ENCODE measurements at regions not wholly inside any gene's neighbourhood (a gene's known extent, or its start where the extent isn't known, plus 50 kb on each side); places are given as distances from the start of the nearest gene placed in this dataset.

DNA sequence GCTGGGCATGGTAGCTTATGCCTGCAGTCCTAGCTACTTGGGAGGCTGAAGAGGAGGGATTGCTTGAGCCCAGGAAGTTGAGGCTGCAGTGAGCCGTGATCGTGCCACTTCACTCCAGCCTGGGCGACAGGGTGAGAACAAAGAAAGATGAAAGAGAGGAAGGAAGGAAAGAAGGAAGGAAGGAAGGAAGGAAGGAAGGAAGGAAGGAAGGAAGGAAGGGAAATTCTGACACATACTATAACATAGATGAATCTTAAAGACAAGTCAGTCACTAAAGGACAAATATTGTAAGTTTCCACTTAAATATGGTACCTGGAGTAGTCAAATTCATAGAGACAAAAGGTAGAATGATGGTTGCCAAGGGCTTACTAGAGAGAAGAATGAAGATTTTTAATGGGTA is 108.0 kb upstream of the CACHD1 start:
- Mint-ChIP-seq H3K27me3 (peaks cover 4% of the 10 kb centered on the region), H3K4me1 (ENCODE audit: low read depth) (no peaks in the 10 kb centered on the region), H3K9me3 (no peaks in the 10 kb centered on the region), H3K36me3 (ENCODE audit: low read depth) (no peaks in the 10 kb centered on the region), H3K27ac (no peak overlapping the region), H3K4me3 (no peak overlapping the region)
- Histone ChIP-seq H3K27ac (ENCODE audit: low read depth in 1 of 2, low read length in 2 of 2) (no peak overlapping the region), H3K9me3 (ENCODE audit: control insufficient read depth in 1 of 2, insufficient read depth in 1 of 2, low read length in 2 of 2) (no peaks in the 10 kb centered on the region), H3K4me1 (ENCODE audit: insufficient read depth, low read length) (no peaks in the 10 kb centered on the region), H3K36me3 (ENCODE audit: insufficient read depth, low read length) (no peaks in the 10 kb centered on the region), H3K27me3 (ENCODE audit: control insufficient read depth in 1 of 2, insufficient read depth in 2 of 2, low read length in 2 of 2) (no peaks in the 10 kb centered on the region), H3K4me3 (ENCODE audit: low read length) (no peak overlapping the region)
- intact Hi-C loops (cut with DNase I, micrococcal nuclease), result no loop called here
- DNase-seq, result no peak
- CTCF ChIA-PET, result no interaction called here
- no peak for ATAC-seq (ENCODE audit: poor library complexity)
- TF ChIP-seq, protein P1, sequence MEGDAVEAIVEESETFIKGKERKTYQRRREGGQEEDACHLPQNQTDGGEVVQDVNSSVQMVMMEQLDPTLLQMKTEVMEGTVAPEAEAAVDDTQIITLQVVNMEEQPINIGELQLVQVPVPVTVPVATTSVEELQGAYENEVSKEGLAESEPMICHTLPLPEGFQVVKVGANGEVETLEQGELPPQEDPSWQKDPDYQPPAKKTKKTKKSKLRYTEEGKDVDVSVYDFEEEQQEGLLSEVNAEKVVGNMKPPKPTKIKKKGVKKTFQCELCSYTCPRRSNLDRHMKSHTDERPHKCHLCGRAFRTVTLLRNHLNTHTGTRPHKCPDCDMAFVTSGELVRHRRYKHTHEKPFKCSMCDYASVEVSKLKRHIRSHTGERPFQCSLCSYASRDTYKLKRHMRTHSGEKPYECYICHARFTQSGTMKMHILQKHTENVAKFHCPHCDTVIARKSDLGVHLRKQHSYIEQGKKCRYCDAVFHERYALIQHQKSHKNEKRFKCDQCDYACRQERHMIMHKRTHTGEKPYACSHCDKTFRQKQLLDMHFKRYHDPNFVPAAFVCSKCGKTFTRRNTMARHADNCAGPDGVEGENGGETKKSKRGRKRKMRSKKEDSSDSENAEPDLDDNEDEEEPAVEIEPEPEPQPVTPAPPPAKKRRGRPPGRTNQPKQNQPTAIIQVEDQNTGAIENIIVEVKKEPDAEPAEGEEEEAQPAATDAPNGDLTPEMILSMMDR (IDR thresholded peaks at IDR 0.05), result no peak
- POLR2A ChIA-PET, result no interaction called here

- Histone ChIP-seq H3K4me1 (ENCODE audit: insufficient read depth, low read length) (no peaks in the 10 kb centered on the region), H3K9me3 (ENCODE audit: control insufficient read depth in 1 of 2, insufficient read depth in 1 of 2, low read length in 2 of 2) (no peaks in the 10 kb centered on the region), H3K27ac (ENCODE audit: low read depth in 1 of 2, low read length in 2 of 2) (no peak overlapping the region), H3K36me3 (ENCODE audit: insufficient read depth, low read length) (no peaks in the 10 kb centered on the region), H3K27me3 (ENCODE audit: control insufficient read depth in 1 of 2, insufficient read depth in 2 of 2, low read length in 2 of 2) (no peaks in the 10 kb centered on the region), H3K4me3 (ENCODE audit: low read length) (no peak overlapping the region)
- TF ChIP-seq, protein P1 (IDR thresholded peaks at IDR 0.05), result no peak
- ATAC-seq (ENCODE audit: poor library complexity) (no peak), DNase-seq (no peak)
- intact Hi-C loops (cut with DNase I, micrococcal nuclease), result no loop called here
- Mint-ChIP-seq H3K27me3 (peaks cover 4% of the 10 kb centered on the region), H3K9me3 (no peaks in the 10 kb centered on the region), H3K4me3 (no peak overlapping the region), H3K27ac (no peak overlapping the region), H3K4me1 (ENCODE audit: low read depth) (no peaks in the 10 kb centered on the region), H3K36me3 (ENCODE audit: low read depth) (no peaks in the 10 kb centered on the region)
- ChIA-PET CTCF (no interaction called here), POLR2A (no interaction called here)
Measured at GRCh38 chr1:64363111-64363510, 106.8 kb upstream of the CACHD1 start.

DNA sequence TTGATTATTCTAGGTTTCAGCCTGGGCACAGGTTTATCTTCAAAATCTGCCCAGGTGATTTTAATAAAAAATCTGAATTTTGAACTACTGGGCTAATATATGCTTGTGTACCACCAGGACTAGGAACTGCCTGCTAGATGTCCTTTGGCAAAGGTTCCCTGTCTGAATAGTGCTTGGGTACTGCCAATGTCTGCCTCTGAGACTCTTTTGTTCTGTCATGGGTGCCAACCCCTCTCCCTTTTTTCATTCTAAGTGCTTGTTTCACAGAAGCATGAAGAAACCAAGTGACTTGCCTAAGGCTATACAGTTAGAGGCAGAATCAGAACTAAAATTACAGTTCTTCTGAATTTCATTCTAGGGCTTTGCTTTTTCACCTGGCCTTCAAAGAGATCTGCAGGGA is 106.3 kb upstream of the CACHD1 start:
- intact Hi-C loops (cut with DNase I, micrococcal nuclease), result no loop called here
- Mint-ChIP-seq H3K4me3 (no peak overlapping the region), H3K4me1 (ENCODE audit: low read depth) (no peaks in the 10 kb centered on the region), H3K9me3 (no peaks in the 10 kb centered on the region), H3K27ac (no peak overlapping the region), H3K27me3 (peaks cover 1% of the 10 kb centered on the region), H3K36me3 (ENCODE audit: low read depth) (no peaks in the 10 kb centered on the region)
- ChIA-PET CTCF (no interaction called here), POLR2A (no interaction called here)
- Histone ChIP-seq H3K9me3 (ENCODE audit: control insufficient read depth in 1 of 2, insufficient read depth in 1 of 2, low read length in 2 of 2) (no peaks in the 10 kb centered on the region), H3K27ac (ENCODE audit: low read depth in 1 of 2, low read length in 2 of 2) (no peak overlapping the region), H3K4me3 (ENCODE audit: low read length) (no peak overlapping the region), H3K27me3 (ENCODE audit: control insufficient read depth in 1 of 2, insufficient read depth in 2 of 2, low read length in 2 of 2) (no peaks in the 10 kb centered on the region), H3K4me1 (ENCODE audit: insufficient read depth, low read length) (no peaks in the 10 kb centered on the region), H3K36me3 (ENCODE audit: insufficient read depth, low read length) (no peaks in the 10 kb centered on the region)
- ATAC-seq (ENCODE audit: poor library complexity) (no peak), DNase-seq (no peak)
- TF ChIP-seq, protein P1 (IDR thresholded peaks at IDR 0.05), result no peak
